ENCODE measurements at regions not wholly inside any gene's neighbourhood (a gene's known extent, or its start where the extent isn't known, plus 50 kb on each side); places are given as distances from the start of the nearest gene placed in this dataset.

- no peak for TF ChIP-seq CTCF (IDR thresholded peaks at IDR 0.05)
- TF ChIP-seq POLR2A (IDR thresholded peaks at IDR 0.05) = no peak
These were observed 247.7 kb upstream of the DMRT1 start for GRCh38 chr9:593809-594208.
